Smooth muscle cell (in vitro differentiated cells): ENCODE measurements at regions not wholly inside any gene's neighbourhood (a gene's known extent, or its start where the extent isn't known, plus 50 kb on each side); places are given as distances from the start of the nearest gene placed in this dataset.

Experiments used
- DNase-seq: peaks from one replicate; lab custom pipeline; 2025; ENCODE audit not compliant: unreplicated experiment; lab: John Stamatoyannopoulos, UW
- H2AFZ ChIP-seq: fragments of 200-600 bp; sonication (generic); 2 replicates; pipeline ENCODE4 v1.6.0; 2016; ENCODE audit warnings: antibody characterized with exemption, low read depth, mild to moderate bottlenecking
- H3F3A ChIP-seq: fragments of 200-600 bp; sonication (generic); 2 replicates; pipeline ENCODE4 v1.6.0; 2017; ENCODE audit warnings: antibody characterized with exemption, low read depth
- H3K27ac ChIP-seq: fragments of 200-600 bp; sonication (generic); 2 replicates; pipeline ENCODE4 v1.5.1; 2016; ENCODE audit warnings: low read depth, mild to moderate bottlenecking
- H3K27me3 ChIP-seq: fragments of 200-600 bp; sonication (generic); 2 replicates; pipeline ENCODE4 v1.6.1; 2016; ENCODE audit warnings: low read depth, mild to moderate bottlenecking
- H3K36me3 ChIP-seq: fragments of 200-600 bp; sonication (generic); 2 replicates; pipeline ENCODE4 v1.5.1; 2016; ENCODE audit warnings: low read depth
- H3K4me1 ChIP-seq: fragments of 200-600 bp; sonication (generic); 2 replicates; pipeline ENCODE4 v1.5.1; 2016; ENCODE audit warnings: low read depth
- H3K4me2 ChIP-seq: fragments of 200-600 bp; sonication (generic); 2 replicates; pipeline ENCODE4 v1.6.0; 2016; ENCODE audit warnings: mild to moderate bottlenecking
- H3K4me3 ChIP-seq: fragments of 200-600 bp; sonication (generic); 2 replicates; pipeline ENCODE4 v1.5.1; 2016; ENCODE audit warnings: mild to moderate bottlenecking
- H3K79me2 ChIP-seq: fragments of 200-600 bp; sonication (generic); 2 replicates; pipeline ENCODE4 v1.6.0; 2016; ENCODE audit warnings: low read depth, mild to moderate bottlenecking
- H3K9ac ChIP-seq: fragments of 200-600 bp; sonication (generic); 2 replicates; pipeline ENCODE4 v1.6.0; 2016; ENCODE audit warnings: low read depth
- H3K9me3 ChIP-seq: fragments of 200-600 bp; sonication (generic); replicated peaks from 2 replicates; pipeline ENCODE4 v1.5.1; 2016; ENCODE audit warnings: low read depth
- H4K20me1 ChIP-seq: fragments of 200-600 bp; sonication (generic); 2 replicates; pipeline ENCODE4 v1.6.0; 2016; ENCODE audit warnings: low read depth
- CTCF ChIP-seq: fragments of 200-600 bp; sonication (generic); IDR thresholded peaks from 2 replicates; pipeline ENCODE4 v1.5.1; 2017; ENCODE audit warnings: borderline replicate concordance, mild to moderate bottlenecking, antibody characterized with exemption; ENCODE audit not compliant: insufficient read depth, poor library complexity, severe bottlenecking
- WGBS: methylation state at CpG from one replicate; pipeline ENCODE4 v1.1.7; 2016; ENCODE audit warnings: low lambda C conversion rate; 5-methylcytosine and 5-hydroxymethylcytosine counted together

GRCh38 chr20:11098888-11099287 is 425.1 kb upstream of the JAG1 start:
- Histone ChIP-seq H3K79me2 (no peaks in the 10 kb centered on the region), H3K27me3 (no peaks in the 10 kb centered on the region), H3K4me1 (no peaks in the 10 kb centered on the region), H3K36me3 (no peaks in the 10 kb centered on the region), H2AFZ (no peak overlapping the region), H3K4me2 (no peak overlapping the region), H4K20me1 (no peaks in the 10 kb centered on the region), H3K9me3 (no peaks in the 10 kb centered on the region), H3K9ac (no peak overlapping the region), H3F3A (peaks cover 4% of the 10 kb centered on the region), H3K27ac (no peak overlapping the region), H3K4me3 (no peak overlapping the region)
- 63% methylated on average over 1 of the region's 1 CpG for WGBS
- no peak for TF ChIP-seq CTCF
- DNase-seq, result no peak

- Histone ChIP-seq H3K9me3 (no peaks in the 10 kb centered on the region), H3K4me1 (no peaks in the 10 kb centered on the region), H4K20me1 (no peaks in the 10 kb centered on the region), H3K4me2 (no peak overlapping the region), H3K27me3 (no peaks in the 10 kb centered on the region), H3K4me3 (no peak overlapping the region), H2AFZ (peak overlapping the region; percentile 53), H3F3A (peaks cover 4% of the 10 kb centered on the region), H3K9ac (no peak overlapping the region), H3K79me2 (no peaks in the 10 kb centered on the region), H3K36me3 (no peaks in the 10 kb centered on the region), H3K27ac (peak overlapping the region; percentile 13)
- DNase-seq, result no peak
- 51% methylated on average over 2 of the region's 2 CpGs for WGBS
- no peak for TF ChIP-seq CTCF
Measured at GRCh38 chr20:11101243-11101642, 427.4 kb upstream of the JAG1 start.

GRCh38 chr20:11101696-11102095 is 427.9 kb upstream of the JAG1 start:
- DNase-seq, result no peak
- Histone ChIP-seq H3K9ac (no peak overlapping the region), H4K20me1 (no peaks in the 10 kb centered on the region)

More at GRCh38 chr20:11101696-11102095, 427.9 kb upstream of the JAG1 start:
- H3F3A ChIP-seq, result peaks cover 4% of the 10 kb centered on the region
- H3K27me3 ChIP-seq, result no peaks in the 10 kb centered on the region
- peak overlapping the region; percentile 53 for H2AFZ ChIP-seq
- TF ChIP-seq CTCF, result no peak
- peak overlapping the region; percentile 13 for H3K27ac ChIP-seq
- no peaks in the 10 kb centered on the region for H3K36me3 ChIP-seq
- no peak overlapping the region for H3K4me2 ChIP-seq
- WGBS, result 93% methylated on average over 7 of the region's 7 CpGs
- no peaks in the 10 kb centered on the region for H3K4me1 ChIP-seq
- H3K79me2 ChIP-seq, result no peaks in the 10 kb centered on the region
- no peak overlapping the region for H3K4me3 ChIP-seq
- no peaks in the 10 kb centered on the region for H3K9me3 ChIP-seq
